Kidney (tissue), 13 donors: ENCODE measurements at regions not wholly inside any gene's neighbourhood (a gene's known extent, or its start where the extent isn't known, plus 50 kb on each side); places are given as distances from the start of the nearest gene placed in this dataset.

Source experiments
- DNase-seq, 5 donors: peaks; one replicate each; pipeline ENCODE4 v3.0.0-alpha.2; 2013 to 2020
- FAIRE-seq: peaks from 2 replicates; lab custom pipeline; 2012; peaks lifted over from hg19 to GRCh38; lab: Jason Lieb, UNC
- H3K27ac ChIP-seq, 2 donors: one replicate each; pipeline ENCODE4 v1.7.0; 2013; ENCODE audit warnings: low read depth in 2 of 2, low read length in 2 of 2, inconsistent platforms in 1 of 2
- H3K27me3 ChIP-seq: one replicate; pipeline ENCODE4 v1.7.1; 2013; ENCODE audit warnings: low read length, inconsistent platforms; ENCODE audit not compliant: control insufficient read depth, insufficient read depth
- H3K36me3 ChIP-seq, 3 donors: one replicate each; pipeline versions ENCODE4 v1.7.0 to v1.7.1; 2013; ENCODE audit warnings: low read length in 3 of 3, control low read depth in 1 of 3, inconsistent platforms in 1 of 3; ENCODE audit not compliant: insufficient read depth in 3 of 3, control insufficient read depth in 2 of 3
- H3K4me1 ChIP-seq, 3 donors: one replicate each; pipeline versions ENCODE4 v1.7.0 to v1.7.1; 2013; ENCODE audit warnings: low read length in 3 of 3, inconsistent platforms in 1 of 3, low read depth in 1 of 3; ENCODE audit not compliant: control insufficient read depth in 2 of 3, insufficient read depth in 2 of 3
- H3K4me3 ChIP-seq, 3 donors: one replicate each; pipeline versions ENCODE4 v1.7.0 to v1.8.1; 2013; ENCODE audit warnings: low read length in 3 of 3, control low read depth in 1 of 3, inconsistent platforms in 1 of 3
- H3K9ac ChIP-seq, 3 donors: one replicate each; pipeline versions ENCODE4 v1.7.0 to v1.7.1; 2013; ENCODE audit warnings: low read length in 3 of 3, control low read depth in 1 of 3, inconsistent platforms in 1 of 3
- H3K9me3 ChIP-seq, 3 donors: one replicate each; pipeline versions ENCODE4 v1.7.0 to v1.7.1; 2013; ENCODE audit warnings: low read length in 3 of 3, control low read depth in 1 of 3, inconsistent platforms in 1 of 3; ENCODE audit not compliant: control insufficient read depth in 2 of 3, insufficient read depth in 1 of 3
- CTCF ChIP-seq: IDR thresholded peaks from 3 replicates; pipeline ENCODE4 v1.5.1; 2012; ENCODE audit warnings: mild to moderate bottlenecking, moderate library complexity, borderline replicate concordance; ENCODE audit not compliant: insufficient read depth; ENCODE audit errors: extremely low read depth
- intact Hi-C: fragments of 100-400 bp; cut with DNase I; formaldehyde crosslinking; loops from one replicate; pipeline ENCODE4 v1.11.1; 2022
- donor health status: control.
- donor health status: control.
- donor health status: control.
- donor health status: control.
- donor health status: control.
- donor health status: DM: yes; HTN: yes; CAD: no.
- donor health status: Normal renal cell carcinoma (clear cell type).

- DNase-seq (no peak), FAIRE-seq (no peak)
- no peak for TF ChIP-seq CTCF
- no peaks in the 10 kb centered on the region for H3K36me3 ChIP-seq
- no peaks in the 10 kb centered on the region for H3K9me3 ChIP-seq
- intact Hi-C loops, result no loop called here
- H3K4me1 ChIP-seq, result no peaks in the 10 kb centered on the region
- no peak overlapping the region for H3K4me3 ChIP-seq
- H3K27me3 ChIP-seq, result no peaks in the 10 kb centered on the region
- no peak overlapping the region for H3K27ac ChIP-seq
- H3K9ac ChIP-seq, result no peak overlapping the region
Measured at GRCh38 chr9:74348777-74349176, 148.4 kb upstream of the RORB start.

GRCh38 chr9:74355107-74355506 lies 142.0 kb upstream of the RORB start:
- no peak for TF ChIP-seq CTCF
- FAIRE-seq, result no peak
- Histone ChIP-seq H3K27ac (no peak overlapping the region), H3K9me3 (no peaks in the 10 kb centered on the region), H3K27me3 (no peaks in the 10 kb centered on the region), H3K36me3 (no peaks in the 10 kb centered on the region), H3K4me3 (no peak overlapping the region), H3K9ac (no peak overlapping the region), H3K4me1 (no peaks in the 10 kb centered on the region)
- intact Hi-C loops, result no loop called here
- no peak for DNase-seq

- DNase-seq, result no peak
- Histone ChIP-seq H3K9me3 (no peaks in the 10 kb centered on the region), H3K27ac (no peak overlapping the region), H3K4me1 (no peaks in the 10 kb centered on the region), H3K4me3 (no peak overlapping the region), H3K36me3 (no peaks in the 10 kb centered on the region), H3K9ac (no peak overlapping the region), H3K27me3 (no peaks in the 10 kb centered on the region)
- intact Hi-C loops, result no loop called here
- FAIRE-seq, result no peak
- no peak for TF ChIP-seq CTCF
Measured at GRCh38 chr9:74357577-74357976, 139.6 kb upstream of the RORB start.

- Histone ChIP-seq H3K4me1 (no peaks in the 10 kb centered on the region), H3K4me3 (no peak overlapping the region), H3K36me3 (no peaks in the 10 kb centered on the region), H3K9me3 (no peaks in the 10 kb centered on the region), H3K9ac (no peak overlapping the region), H3K27ac (no peak overlapping the region), H3K27me3 (no peaks in the 10 kb centered on the region)
- TF ChIP-seq CTCF, result no peak
- DNase-seq (no peak), FAIRE-seq (no peak)
- intact Hi-C loops, result no loop called here
Measured at GRCh38 chr9:74358959-74359358, 138.2 kb upstream of the RORB start.
